A549 (cell line): ENCODE measurements at regions not wholly inside any gene's neighbourhood (a gene's known extent, or its start where the extent isn't known, plus 50 kb on each side); places are given as distances from the start of the nearest gene placed in this dataset.

Experiments used
- ATAC-seq, 2 experiments: fragments of 200-7000 bp in 1 of 2; fragments of >200 bp in 1 of 2; cut with Nextera tagmentation in 1 of 2; cut with Tn5 transposase in 1 of 2; 3 replicates each; pipeline versions ENCODE4 v1.8.0 to v1.9.1; 2018 to 2020; ENCODE audit warnings: mild to moderate bottlenecking in 1 of 2, moderate library complexity in 1 of 2
- CTCF ChIA-PET: fragments of 300-600 bp; sonication (Branson Sonifier 250); formaldehyde crosslinking; extraction: SDS; loops from one replicate; lab custom pipeline; 2021; ENCODE audit warnings: antibody characterized with exemption, inconsistent platforms; lab: Yijun Ruan, JAX
- POLR2A ChIA-PET: fragments of 350-600 bp; formaldehyde crosslinking; extraction: SDS; loops from one replicate; lab custom pipeline; 2021; ENCODE audit warnings: antibody characterized with exemption, inconsistent platforms; lab: Yijun Ruan, JAX
- DNase-seq, 2 experiments: peaks; one replicate each; pipeline versions ENCODE4 v3.0.0 to v3.0.0-alpha.2; 2011 to 2016; ENCODE audit warnings: low read depth in 1 of 2, low spot score in 1 of 2
- FAIRE-seq: peaks from 2 replicates; lab custom pipeline; 2011; peaks lifted over from hg19 to GRCh38; lab: Jason Lieb, UNC
- H3K27ac ChIP-seq, 2 experiments: fragments of >200 bp; sonication (Bioruptor Twin); formaldehyde crosslinking; 3 replicates each; pipeline ENCODE4 v1.5.1; 2016 to 2017
- H3K4me1 ChIP-seq: fragments of >200 bp; sonication (Bioruptor Twin); formaldehyde crosslinking; 3 replicates; pipeline ENCODE4 v1.6.1; 2016
- H3K4me2 ChIP-seq: fragments of >200 bp; sonication (Bioruptor Twin); formaldehyde crosslinking; 3 replicates; pipeline ENCODE4 v1.6.1; 2016
- H3K4me3 ChIP-seq: fragments of >200 bp; sonication (Bioruptor Twin); formaldehyde crosslinking; 3 replicates; pipeline ENCODE4 v1.5.1; 2016
- H3K9me3 ChIP-seq: fragments of >200 bp; sonication (Bioruptor Twin); formaldehyde crosslinking; 3 replicates; pipeline ENCODE4 v1.6.1; 2016
- ATOH8 ChIP-seq: fragments of 250-450 bp; sonication (Bioruptor Pico); IDR thresholded peaks from 2 replicates; pipeline ENCODE4 v1.5.0; 2020; ENCODE audit warnings: low read depth, mild to moderate bottlenecking, moderate library complexity
- CBX2 ChIP-seq: fragments of 200-600 bp; sonication (generic); IDR thresholded peaks from 2 replicates; pipeline ENCODE4 v1.6.1; 2016; ENCODE audit warnings: low read depth, mild to moderate bottlenecking, borderline replicate concordance
- CHD2 ChIP-seq: fragments of 150-350 bp; IDR thresholded peaks from 2 replicates; pipeline ENCODE4 v1.6.1; 2014; ENCODE audit warnings: low read length; ENCODE audit not compliant: partially characterized antibody
- E2F6 ChIP-seq: IDR thresholded peaks from 2 replicates; pipeline ENCODE4 v1.6.1; 2012; ENCODE audit warnings: low read depth, borderline replicate concordance
- FOSB ChIP-seq: fragments of 250-450 bp; sonication (Bioruptor Pico); IDR thresholded peaks from 2 replicates; pipeline ENCODE4 v1.5.0; 2020; ENCODE audit warnings: mild to moderate bottlenecking, moderate library complexity
- FOSL2 ChIP-seq, 2 experiments: fragments of 450-650 bp in 1 of 2; fragments of >200 bp in 1 of 2; sonication (Bioruptor Twin) in 1 of 2; formaldehyde crosslinking; IDR thresholded peaks; 2 replicates each; pipeline versions ENCODE4 v1.5.0 to v1.6.1; 2016 to 2020; ENCODE audit warnings: mild to moderate bottlenecking in 1 of 2, moderate library complexity in 1 of 2
- GATA3 ChIP-seq: IDR thresholded peaks from 2 replicates; pipeline ENCODE4 v1.6.1; 2012; ENCODE audit warnings: borderline replicate concordance
- HES2 ChIP-seq: fragments of >200 bp; sonication (Bioruptor Twin); formaldehyde crosslinking; IDR thresholded peaks from 2 replicates; pipeline ENCODE4 v1.6.1; 2016
- KDM1A ChIP-seq: fragments of 200-600 bp; sonication (generic); IDR thresholded peaks from 2 replicates; pipeline ENCODE4 v1.6.1; 2016; ENCODE audit warnings: low read depth, mild to moderate bottlenecking
- KDM5A ChIP-seq: fragments of 200-600 bp; sonication (generic); IDR thresholded peaks from 2 replicates; pipeline ENCODE4 v1.6.1; 2016; ENCODE audit warnings: antibody characterized with exemption, mild to moderate bottlenecking
- NPAS2 ChIP-seq: fragments of 250-450 bp; sonication (Bioruptor Pico); IDR thresholded peaks from 2 replicates; pipeline ENCODE4 v1.8.0; 2022; ENCODE audit warnings: mild to moderate bottlenecking, moderate library complexity, borderline replicate concordance
- PBX3 ChIP-seq: IDR thresholded peaks from 2 replicates; pipeline ENCODE4 v1.6.1; 2012
- POLR2A ChIP-seq: IDR thresholded peaks from 2 replicates; pipeline ENCODE4 v1.6.1; 2012; ENCODE audit warnings: mild to moderate bottlenecking, low read length
- RAD21 ChIP-seq, 2 experiments: fragments of >200 bp in 1 of 2; sonication (Bioruptor Twin) in 1 of 2; formaldehyde crosslinking in 1 of 2; IDR thresholded peaks in 1 of 2; conservative IDR thresholded peaks in 1 of 2; 2 replicates in 1 of 2; 3 replicates in 1 of 2; pipeline ENCODE4 v1.6.1; 2012 to 2018; ENCODE audit warnings: inconsistent platforms in 1 of 2
- RARB ChIP-seq: fragments of 250-450 bp; sonication (Bioruptor Pico); IDR thresholded peaks from 2 replicates; pipeline ENCODE4 v1.8.0; 2021; ENCODE audit warnings: mild to moderate bottlenecking, moderate library complexity
- RCOR1 ChIP-seq: fragments of 150-350 bp; IDR thresholded peaks from 2 replicates; pipeline ENCODE4 v1.6.1; 2014; ENCODE audit warnings: antibody characterized with exemption, low read length, low read depth
- RFX5 ChIP-seq: fragments of 450-650 bp; IDR thresholded peaks from 2 replicates; pipeline ENCODE4 v1.7.1; 2014; ENCODE audit warnings: antibody characterized with exemption, mild to moderate bottlenecking, moderate library complexity
- TP53 ChIP-seq: fragments of 250-450 bp; sonication (Bioruptor Pico); IDR thresholded peaks from 2 replicates; pipeline ENCODE4 v1.5.0; 2021; ENCODE audit warnings: mild to moderate bottlenecking, moderate library complexity
- USF2 ChIP-seq: fragments of 450-650 bp; IDR thresholded peaks from 2 replicates; pipeline ENCODE4 v1.6.1; 2014; ENCODE audit warnings: antibody characterized with exemption
- ZC3H11A ChIP-seq: fragments of 450-650 bp; IDR thresholded peaks from 2 replicates; pipeline ENCODE4 v1.6.1; 2014; ENCODE audit warnings: antibody characterized with exemption, mild to moderate bottlenecking
- ZFP36 ChIP-seq: fragments of 450-650 bp; IDR thresholded peaks from 2 replicates; pipeline ENCODE4 v1.6.1; 2014; ENCODE audit warnings: borderline replicate concordance; ENCODE audit not compliant: partially characterized antibody
- WGBS: methylation state at CpG from one replicate; pipeline ENCODE4 v1.1.6; 2017; ENCODE audit errors: missing lambda C conversion rate; 5-methylcytosine and 5-hydroxymethylcytosine counted together

- ATAC-seq (no peak), DNase-seq (no peak), FAIRE-seq (no peak)
- CTCF ChIA-PET: interaction anchor here (0.9 kb wide), 1 partner anchor 8 kb away, joined by 3 read pairs; no protein-coding TSS in a partner anchor
- Histone ChIP-seq H3K4me3 (no peak overlapping the region), H3K9me3 (no peaks in the 10 kb centered on the region), H3K27ac (no peak overlapping the region), H3K4me1 (no peaks in the 10 kb centered on the region), H3K4me2 (no peak overlapping the region)
- TF ChIP-seq RAD21 (conservative IDR thresholded peaks at IDR 0.05 in 1 of 2, IDR thresholded peaks at IDR 0.05 in 1 of 2): no peak
- no peak for TF ChIP-seq POLR2A
- TF ChIP-seq RFX5: no peak
- no peak for TF ChIP-seq ZFP36
- TF ChIP-seq FOSB (CRISPR knock-in tag): no peak
- TF ChIP-seq USF2: no peak
- TF ChIP-seq E2F6: no peak
- TF ChIP-seq RARB (CRISPR knock-in tag): no peak
- TF ChIP-seq CBX2: no peak
- no peak for TF ChIP-seq PBX3
- no peak for TF ChIP-seq CHD2
- TF ChIP-seq TP53: no peak
- no peak for TF ChIP-seq NPAS2
- POLR2A ChIA-PET: no interaction called here
- 3% methylated on average over 2 of the region's 2 CpGs for WGBS
Measured at GRCh38 chr5:63823583-63823982, 138.7 kb downstream of the HTR1A start.

- no peaks in the 10 kb centered on the region for H3K9me3 ChIP-seq
- ChIA-PET POLR2A (no interaction called here), CTCF (no interaction called here)
- no peaks in the 10 kb centered on the region for H3K4me1 ChIP-seq
- no peak overlapping the region for H3K4me2 ChIP-seq
- no peak overlapping the region for H3K4me3 ChIP-seq
- FAIRE-seq (no peak), DNase-seq (no peak)
- TF ChIP-seq KDM5A (no peak), FOSL2 (IDR thresholded peaks at IDR 0.05) (no peak), FOSL2 (CRISPR knock-in tag; IDR thresholded peaks at IDR 0.05) (no peak), ZC3H11A (no peak), RAD21 (conservative IDR thresholded peaks at IDR 0.05 in 1 of 2, IDR thresholded peaks at IDR 0.05 in 1 of 2) (no peak), HES2 (no peak), GATA3 (no peak), RCOR1 (no peak), ATOH8 (CRISPR knock-in tag) (no peak), KDM1A (no peak), E2F6 (no peak), TP53 (no peak)
- TF ChIP-seq, all 56 proteins: peak for 0
- no peak overlapping the region for H3K27ac ChIP-seq
- 0% methylated on average over 1 of the region's 1 CpG for WGBS
- no peak for ATAC-seq
Measured at GRCh38 chr5:63822614-63823013, 139.6 kb downstream of the HTR1A start.
